ENCODE measurements at regions not wholly inside any gene's neighbourhood (a gene's known extent, or its start where the extent isn't known, plus 50 kb on each side); places are given as distances from the start of the nearest gene placed in this dataset.

- POLR2A ChIA-PET = no interaction called here
- intact Hi-C loops (cut with DNase I, micrococcal nuclease) = no loop called here
- Mint-ChIP-seq H3K9me3 (ENCODE audit: low read depth) (no peaks in the 10 kb centered on the region), H3K27me3 (no peaks in the 10 kb centered on the region), H3K4me3 (no peak overlapping the region), H3K36me3 (ENCODE audit: low read depth) (no peaks in the 10 kb centered on the region), H3K4me1 (peaks cover 11% of the 10 kb centered on the region), H3K27ac (no peak overlapping the region)
- DNase-seq (no peak), ATAC-seq (no peak)
- CTCF ChIA-PET = no interaction called here
These were observed 417.7 kb upstream of the PTGER4 start for GRCh38 chr5:40261984-40262383.

GRCh38 chr5:40260361-40260760, 419.4 kb upstream of the PTGER4 start:
- Mint-ChIP-seq H3K4me3 (no peak overlapping the region), H3K27me3 (no peaks in the 10 kb centered on the region), H3K4me1 (peaks cover 11% of the 10 kb centered on the region), H3K9me3 (ENCODE audit: low read depth) (no peaks in the 10 kb centered on the region), H3K27ac (no peak overlapping the region), H3K36me3 (ENCODE audit: low read depth) (no peaks in the 10 kb centered on the region)
- ATAC-seq (no peak), DNase-seq (no peak)
- intact Hi-C loops (cut with DNase I, micrococcal nuclease) = no loop called here
- CTCF ChIA-PET = no interaction called here
- POLR2A ChIA-PET = no interaction called here

GRCh38 chr5:40258222-40258621, 421.5 kb upstream of the PTGER4 start:
- intact Hi-C loops (cut with DNase I, micrococcal nuclease) = no loop called here
- CTCF ChIA-PET = interaction anchor here (1.3 kb wide), 1 partner anchor 10 kb away, joined by 4 read pairs; no protein-coding TSS in a partner anchor
- POLR2A ChIA-PET = interaction anchor here (0.9 kb wide), 1 partner anchor 12 kb away, joined by 4 read pairs; no protein-coding TSS in a partner anchor
- Mint-ChIP-seq H3K27me3 (no peaks in the 10 kb centered on the region), H3K27ac (peak overlapping the region; percentile 3), H3K9me3 (ENCODE audit: low read depth) (no peaks in the 10 kb centered on the region), H3K36me3 (ENCODE audit: low read depth) (no peaks in the 10 kb centered on the region), H3K4me1 (peaks cover 11% of the 10 kb centered on the region), H3K4me3 (no peak overlapping the region)
- ATAC-seq = peak; percentile 75
- peak; percentile 32 for DNase-seq

GRCh38 chr5:40240671-40241070, 439.0 kb upstream of the PTGER4 start:
- intact Hi-C loops (cut with DNase I, micrococcal nuclease) = loop anchor here (1.0 kb wide), 3 partner anchors 16 to 448 kb away; no protein-coding TSS in a partner anchor
- peak overlapping the region; percentile 85 for H3K27ac Mint-ChIP-seq
- CTCF ChIA-PET = interaction anchor here (0.8 to 1.0 kb wide), 3 partner anchors 9 to 50 kb away, joined by 3 to 6 read pairs (median 3); no protein-coding TSS in a partner anchor

GRCh38 chr5:40240111-40240510, 439.6 kb upstream of the PTGER4 start:
- peak; percentile 74 for DNase-seq
- H3K9me3 Mint-ChIP-seq (ENCODE audit: low read depth) = peaks cover 11% of the 10 kb centered on the region
- H3K4me1 Mint-ChIP-seq = peaks cover 28% of the 10 kb centered on the region
- H3K36me3 Mint-ChIP-seq (ENCODE audit: low read depth) = peaks cover 18% of the 10 kb centered on the region
- ChIA-PET POLR2A (interaction anchor here (0.6 to 0.7 kb wide), 2 partner anchors 37 to 449 kb away, joined by 3 to 6 read pairs; no protein-coding TSS in a partner anchor), CTCF (interaction anchor here (0.6 to 1.2 kb wide), 8 partner anchors 8 to 109 kb away, joined by 3 to 6 read pairs (median 3); no protein-coding TSS in a partner anchor)
- intact Hi-C loops (cut with DNase I, micrococcal nuclease) = loop anchor here (1.0 kb wide), 3 partner anchors 16 to 448 kb away; no protein-coding TSS in a partner anchor
- no peak overlapping the region for H3K4me3 Mint-ChIP-seq
- ATAC-seq = peak; percentile 91
- no peaks in the 10 kb centered on the region for H3K27me3 Mint-ChIP-seq
- H3K27ac Mint-ChIP-seq = no peak overlapping the region

More at GRCh38 chr5:40240671-40241070, 439.0 kb upstream of the PTGER4 start:
- peaks cover 28% of the 10 kb centered on the region for H3K4me1 Mint-ChIP-seq
- H3K4me3 Mint-ChIP-seq = peak overlapping the region; percentile 22
- no peak for DNase-seq
- ATAC-seq = peak; percentile 30
- peaks cover 18% of the 10 kb centered on the region for H3K36me3 Mint-ChIP-seq (ENCODE audit: low read depth)
- POLR2A ChIA-PET = no interaction called here
- H3K9me3 Mint-ChIP-seq (ENCODE audit: low read depth) = peaks cover 11% of the 10 kb centered on the region
- no peaks in the 10 kb centered on the region for H3K27me3 Mint-ChIP-seq

- CTCF ChIA-PET = no interaction called here
- no peak overlapping the region for H3K27ac Mint-ChIP-seq
- H3K36me3 Mint-ChIP-seq (ENCODE audit: low read depth) = peaks cover 16% of the 10 kb centered on the region
- DNase-seq (no peak), ATAC-seq (no peak)
- intact Hi-C loops (cut with DNase I, micrococcal nuclease) = no loop called here
- POLR2A ChIA-PET = no interaction called here
- H3K4me1 Mint-ChIP-seq = peaks cover 27% of the 10 kb centered on the region
- H3K9me3 Mint-ChIP-seq (ENCODE audit: low read depth) = peaks cover 11% of the 10 kb centered on the region
- H3K27me3 Mint-ChIP-seq = no peaks in the 10 kb centered on the region
- no peak overlapping the region for H3K4me3 Mint-ChIP-seq
These were observed 441.5 kb upstream of the PTGER4 start for GRCh38 chr5:40238066-40238745.

GRCh38 chr5:40235471-40236400, 444.0 kb upstream of the PTGER4 start:
- peaks cover 3% of the 10 kb centered on the region for H3K9me3 Mint-ChIP-seq (ENCODE audit: low read depth)
- POLR2A ChIA-PET = no interaction called here
- intact Hi-C loops (cut with DNase I, micrococcal nuclease) = no loop called here

GRCh38 chr5:40233268-40233667, 446.4 kb upstream of the PTGER4 start:
- no peaks in the 10 kb centered on the region for H3K27me3 Mint-ChIP-seq
- ATAC-seq (no peak), DNase-seq (no peak)
- intact Hi-C loops (cut with DNase I, micrococcal nuclease) = no loop called here
- peaks cover 7% of the 10 kb centered on the region for H3K4me1 Mint-ChIP-seq
- no peak overlapping the region for H3K27ac Mint-ChIP-seq
- ChIA-PET POLR2A (no interaction called here), CTCF (no interaction called here)
- H3K36me3 Mint-ChIP-seq (ENCODE audit: low read depth) = no peaks in the 10 kb centered on the region
- no peak overlapping the region for H3K4me3 Mint-ChIP-seq
- no peaks in the 10 kb centered on the region for H3K9me3 Mint-ChIP-seq (ENCODE audit: low read depth)

More at GRCh38 chr5:40235471-40236400, 444.0 kb upstream of the PTGER4 start:
- no peak overlapping the region for H3K4me3 Mint-ChIP-seq
- no peaks in the 10 kb centered on the region for H3K27me3 Mint-ChIP-seq
- no peak for DNase-seq
- peaks cover 18% of the 10 kb centered on the region for H3K4me1 Mint-ChIP-seq
- peaks cover 8% of the 10 kb centered on the region for H3K36me3 Mint-ChIP-seq (ENCODE audit: low read depth)
- CTCF ChIA-PET = no interaction called here
- H3K27ac Mint-ChIP-seq = no peak overlapping the region
- no peak for ATAC-seq

GRCh38 chr5:40227931-40228330, 451.8 kb upstream of the PTGER4 start:
- POLR2A ChIA-PET = no interaction called here
- Mint-ChIP-seq H3K27me3 (no peaks in the 10 kb centered on the region), H3K36me3 (ENCODE audit: low read depth) (no peaks in the 10 kb centered on the region), H3K4me3 (no peak overlapping the region), H3K4me1 (peaks cover 37% of the 10 kb centered on the region), H3K9me3 (ENCODE audit: low read depth) (peaks cover 3% of the 10 kb centered on the region), H3K27ac (no peak overlapping the region)
- DNase-seq (no peak), ATAC-seq (no peak)
- CTCF ChIA-PET = interaction anchor here (0.6 kb wide), 1 partner anchor 83 kb away, joined by 3 read pairs; no protein-coding TSS in a partner anchor
- intact Hi-C loops (cut with DNase I, micrococcal nuclease) = no loop called here

GRCh38 chr5:40227366-40227765, 452.3 kb upstream of the PTGER4 start:
- H3K4me3 Mint-ChIP-seq = no peak overlapping the region
- peaks cover 3% of the 10 kb centered on the region for H3K9me3 Mint-ChIP-seq (ENCODE audit: low read depth)
- no peak for ATAC-seq
- no peaks in the 10 kb centered on the region for H3K27me3 Mint-ChIP-seq
- no peaks in the 10 kb centered on the region for H3K36me3 Mint-ChIP-seq (ENCODE audit: low read depth)
- ChIA-PET POLR2A (no interaction called here), CTCF (interaction anchor here (0.6 kb wide), 1 partner anchor 82 kb away, joined by 3 read pairs; no protein-coding TSS in a partner anchor)
- H3K4me1 Mint-ChIP-seq = peaks cover 42% of the 10 kb centered on the region
- intact Hi-C loops (cut with DNase I, micrococcal nuclease) = no loop called here
- no peak overlapping the region for H3K27ac Mint-ChIP-seq
- DNase-seq = no peak

- DNase-seq (no peak), ATAC-seq (no peak)
- no peaks in the 10 kb centered on the region for H3K27me3 Mint-ChIP-seq
- no peak overlapping the region for H3K4me3 Mint-ChIP-seq
- H3K27ac Mint-ChIP-seq = peak overlapping the region; percentile 52
- peaks cover 2% of the 10 kb centered on the region for H3K36me3 Mint-ChIP-seq (ENCODE audit: low read depth)
- intact Hi-C loops (cut with DNase I, micrococcal nuclease) = no loop called here
- POLR2A ChIA-PET = interaction anchor here (0.7 kb wide), 1 partner anchor 183 kb away, joined by 4 read pairs; no protein-coding TSS in a partner anchor
- H3K9me3 Mint-ChIP-seq (ENCODE audit: low read depth) = peaks cover 3% of the 10 kb centered on the region
- CTCF ChIA-PET = interaction anchor here (0.9 to 1.0 kb wide), 2 partner anchors 13 to 14 kb away, joined by 3 read pairs; no protein-coding TSS in a partner anchor
- peaks cover 45% of the 10 kb centered on the region for H3K4me1 Mint-ChIP-seq
These were observed 452.8 kb upstream of the PTGER4 start for GRCh38 chr5:40226906-40227305.
